ENCODE measurements at regions not wholly inside any gene's neighbourhood (a gene's known extent, or its start where the extent isn't known, plus 50 kb on each side); places are given as distances from the start of the nearest gene placed in this dataset.

GRCh38 chr15:25933456-25934158 is 70.5 kb upstream of the ATP10A start:
- intact Hi-C loops (cut with DNase I): loop anchor here (2.0 to 5.0 kb wide), 3 partner anchors 195 to 426 kb away; no protein-coding TSS in a partner anchor
- Histone ChIP-seq H3K27ac (no peak overlapping the region), H3K4me1 (replicated peaks) (no peaks in the 10 kb centered on the region), H3K27me3 (replicated peaks; ENCODE audit: insufficient read depth) (no peaks in the 10 kb centered on the region), H3K4me3 (no peak overlapping the region), H3K36me3 (no peaks in the 10 kb centered on the region), H3K9me3 (no peaks in the 10 kb centered on the region)
- WGBS: 14% methylated on average over 22 of the region's 23 CpGs
- TF ChIP-seq CTCF (IDR thresholded peaks at IDR 0.05) (peak; percentile 27 to 66 (median 50)), POLR2A (IDR thresholded peaks at IDR 0.05) (no peak)
- DNase-seq (ENCODE audit: low spot score): peak; percentile 57

GRCh38 chr15:25932696-25933095 is 69.6 kb upstream of the ATP10A start:
- H3K36me3 ChIP-seq: no peaks in the 10 kb centered on the region
- no peaks in the 10 kb centered on the region for H3K9me3 ChIP-seq
- no peak for TF ChIP-seq CTCF (IDR thresholded peaks at IDR 0.05)
- no peak for TF ChIP-seq POLR2A (IDR thresholded peaks at IDR 0.05)
- no peak for TF ChIP-seq POLR2AphosphoS5 (IDR thresholded peaks at IDR 0.05)
- no peak overlapping the region for H3K4me3 ChIP-seq
- intact Hi-C loops (cut with DNase I): loop anchor here (2.0 to 5.0 kb wide), 2 partner anchors 238 to 425 kb away; no protein-coding TSS in a partner anchor
- no peaks in the 10 kb centered on the region for H3K4me1 ChIP-seq (replicated peaks)
- H3K27me3 ChIP-seq (replicated peaks; ENCODE audit: insufficient read depth): no peaks in the 10 kb centered on the region
- H3K27ac ChIP-seq: no peak overlapping the region
- DNase-seq (ENCODE audit: low spot score): no peak
- 84% methylated on average over 8 of the region's 8 CpGs for WGBS

GRCh38 chr15:25931851-25932250 is 68.7 kb upstream of the ATP10A start:
- H3K4me1 ChIP-seq (replicated peaks): no peaks in the 10 kb centered on the region
- H3K27me3 ChIP-seq (replicated peaks; ENCODE audit: insufficient read depth): no peaks in the 10 kb centered on the region
- 97% methylated on average over 1 of the region's 1 CpG for WGBS
- no peak for DNase-seq (ENCODE audit: low spot score)
- H3K27ac ChIP-seq: no peak overlapping the region
- H3K4me3 ChIP-seq: no peak overlapping the region
- intact Hi-C loops (cut with DNase I): loop anchor here (2.0 to 5.0 kb wide), 2 partner anchors 237 to 425 kb away; no protein-coding TSS in a partner anchor
- TF ChIP-seq POLR2A (IDR thresholded peaks at IDR 0.05) (no peak), CTCF (IDR thresholded peaks at IDR 0.05) (no peak), POLR2AphosphoS5 (IDR thresholded peaks at IDR 0.05) (no peak)
- H3K9me3 ChIP-seq: no peaks in the 10 kb centered on the region
- H3K36me3 ChIP-seq: no peaks in the 10 kb centered on the region

- intact Hi-C loops (cut with DNase I): loop anchor here (5.0 kb wide), 1 partner anchor 424 kb away; no protein-coding TSS in a partner anchor
- no peak overlapping the region for H3K4me3 ChIP-seq
- 100% methylated on average over 2 of the region's 2 CpGs for WGBS
These were observed 67.8 kb upstream of the ATP10A start for GRCh38 chr15:25930931-25931330.

More at GRCh38 chr15:25930931-25931330, 67.8 kb upstream of the ATP10A start:
- Histone ChIP-seq H3K4me1 (replicated peaks) (no peaks in the 10 kb centered on the region), H3K27ac (no peak overlapping the region), H3K36me3 (no peaks in the 10 kb centered on the region), H3K9me3 (no peaks in the 10 kb centered on the region), H3K27me3 (replicated peaks; ENCODE audit: insufficient read depth) (no peaks in the 10 kb centered on the region)
- TF ChIP-seq CTCF (IDR thresholded peaks at IDR 0.05): no peak
- TF ChIP-seq POLR2AphosphoS5 (IDR thresholded peaks at IDR 0.05): no peak
- no peak for DNase-seq (ENCODE audit: low spot score)

Small RNAs in the stretch of these regions (small RNA-seq; reads per million reads assigned to genes)
- 0 reads per million in 2 donors for gene RF00554

Data from prostate gland (tissue), 2 donors.